ENCODE measurements at regions not wholly inside any gene's neighbourhood (a gene's known extent, or its start where the extent isn't known, plus 50 kb on each side); places are given as distances from the start of the nearest gene placed in this dataset.
"Not testable (repeated sequence)": the region's sequence is repeated elsewhere in the genome, so short reads cannot be mapped to it uniquely, and the experiment has no call there.

DNA sequence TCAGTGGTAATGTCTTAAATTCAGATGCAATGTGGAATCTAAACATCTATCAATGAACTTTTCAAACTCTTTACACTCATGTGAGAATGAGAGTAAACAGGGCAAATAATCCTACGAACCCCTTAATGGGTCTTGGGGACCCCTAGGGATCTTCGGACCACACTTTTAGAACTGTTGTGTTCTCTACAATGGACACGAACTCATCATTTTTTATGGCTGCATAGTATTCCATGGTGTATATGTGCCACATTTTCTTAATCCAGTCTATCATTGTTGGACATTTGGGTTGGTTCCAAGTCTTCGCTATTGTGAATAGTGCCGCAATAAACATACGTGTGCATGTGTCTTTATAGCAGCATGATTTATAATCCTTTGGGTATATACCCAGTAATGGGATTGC is 148.0 kb upstream of the PTPN1 start:
- not testable (repeated sequence) for DNase-seq

DNA sequence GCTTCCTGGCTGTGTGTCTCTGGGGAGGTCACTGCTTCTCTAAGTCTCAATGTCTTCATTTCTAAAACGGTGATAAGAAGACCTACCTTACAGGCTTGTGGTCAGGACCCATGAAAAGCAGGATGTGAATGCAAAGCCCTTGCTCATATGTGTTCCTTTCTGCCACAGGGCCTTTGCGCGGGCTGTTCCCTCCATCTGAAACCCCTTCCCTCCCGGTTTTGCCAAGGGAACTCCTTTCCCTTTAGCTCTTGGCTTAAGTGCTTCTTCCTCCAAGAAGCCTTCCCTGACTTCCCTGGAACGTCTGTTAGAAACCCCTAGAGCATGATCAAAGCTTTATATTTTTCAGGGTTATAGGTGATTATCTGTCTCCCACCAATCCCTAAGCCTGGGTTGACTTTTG is 147.2 kb upstream of the PTPN1 start:
- no peak for DNase-seq

DNA sequence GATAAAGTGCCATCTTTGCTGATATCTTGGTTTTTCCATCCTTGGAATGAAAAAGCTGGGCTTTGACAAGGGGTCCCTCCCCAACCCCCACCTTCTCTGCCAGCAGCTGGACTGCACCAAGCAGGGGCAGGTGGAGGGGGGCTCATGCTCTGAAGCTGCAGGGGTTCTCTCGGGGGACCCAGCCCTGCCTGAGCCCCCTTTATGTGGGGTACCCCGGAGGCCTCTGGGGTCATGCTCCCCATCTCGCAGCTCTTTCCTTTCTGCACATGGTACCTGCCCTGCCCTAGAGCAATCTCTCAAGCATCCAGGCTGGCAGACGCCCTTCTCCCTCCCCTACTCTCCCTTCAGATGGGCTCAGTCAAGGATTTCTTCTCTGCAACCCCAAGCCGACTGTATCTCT is 146.7 kb upstream of the PTPN1 start:
- no peak for DNase-seq

DNA sequence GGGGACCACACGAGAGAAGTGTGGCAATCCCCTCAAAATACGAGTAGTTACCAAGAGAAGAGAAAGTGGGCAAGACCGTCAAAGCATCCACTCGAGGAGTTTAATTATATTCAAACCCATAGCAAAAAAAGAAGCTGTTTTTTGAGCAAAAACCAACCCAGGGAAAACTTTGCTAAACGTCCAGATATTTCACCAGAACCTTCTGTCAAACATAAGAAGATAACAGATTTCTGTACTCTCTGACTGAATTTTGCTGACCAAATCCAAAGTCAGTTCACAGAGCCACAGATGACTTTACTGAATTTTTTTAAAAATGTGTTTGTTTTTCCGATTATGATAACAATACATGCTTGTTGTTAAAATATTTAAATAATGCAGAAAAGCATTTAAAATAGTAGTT is 145.6 kb upstream of the PTPN1 start:
- DNase-seq = no peak

DNA sequence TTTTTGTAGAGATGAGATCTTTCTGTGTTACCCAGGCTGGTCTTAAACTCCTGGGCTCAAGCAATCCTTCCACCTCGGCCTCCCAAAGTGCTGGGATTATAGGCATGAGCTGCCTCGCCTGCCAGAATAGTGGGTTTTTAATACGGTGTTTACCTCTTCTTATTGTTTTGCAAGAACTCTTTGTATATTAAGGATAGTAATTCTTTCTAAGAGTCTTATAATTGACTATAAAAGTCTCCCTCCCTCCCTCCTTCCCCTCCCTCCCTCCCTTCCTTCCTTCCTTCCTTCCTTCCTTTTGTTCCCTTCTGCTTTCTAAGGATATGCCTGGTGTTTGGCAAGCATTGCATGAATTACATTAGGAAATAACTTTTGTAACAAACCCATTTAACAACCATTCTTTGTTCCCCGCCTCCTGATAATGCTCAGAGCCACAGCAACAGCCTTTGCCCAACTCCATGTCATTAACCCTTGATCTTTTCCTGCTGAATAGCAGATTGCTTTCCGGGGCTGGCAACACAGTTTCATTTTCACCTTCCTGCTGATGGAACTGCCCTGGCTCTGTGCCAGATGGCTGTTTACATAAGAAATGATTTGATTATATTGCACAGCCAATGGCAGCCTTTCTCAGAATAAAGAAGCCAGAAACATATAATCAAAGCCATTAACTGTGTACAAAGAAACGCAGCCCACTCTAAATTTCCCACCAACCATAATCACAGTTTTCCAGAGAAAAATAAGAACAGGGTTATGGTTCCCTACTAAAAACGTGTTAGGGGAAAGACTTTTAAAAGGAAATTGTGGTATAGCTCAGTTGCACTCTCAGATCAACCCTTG is 143.7 kb upstream of the PTPN1 start:
- peak; percentile 35 for DNase-seq

DNA sequence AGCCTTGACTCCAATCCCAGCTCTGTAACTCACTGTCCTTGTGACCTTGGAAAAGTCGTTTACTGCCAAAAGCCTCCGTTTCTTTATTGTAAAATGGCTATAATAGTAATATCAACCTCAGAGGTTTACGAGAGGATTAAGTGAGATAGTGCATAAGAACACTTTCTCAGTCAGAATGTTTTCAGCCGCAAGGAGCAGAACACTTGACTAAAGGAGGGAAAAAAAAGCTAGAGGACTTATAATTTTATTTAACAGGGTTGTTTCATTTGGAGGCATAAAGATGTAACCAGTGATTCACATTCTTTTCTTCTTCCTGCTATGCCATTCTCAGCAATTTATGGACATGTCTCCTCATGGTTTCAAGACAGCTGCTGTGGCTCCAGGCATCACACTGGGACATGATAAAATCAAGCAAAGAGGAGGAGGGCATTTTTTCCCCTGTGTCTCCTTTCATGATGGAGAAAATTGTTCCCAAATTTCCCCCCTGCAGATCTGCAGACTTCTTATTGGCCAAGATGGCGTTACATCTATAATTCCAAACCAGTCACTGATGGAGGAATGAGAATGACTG is 143.0 kb upstream of the PTPN1 start:
- no peak for DNase-seq

DNA sequence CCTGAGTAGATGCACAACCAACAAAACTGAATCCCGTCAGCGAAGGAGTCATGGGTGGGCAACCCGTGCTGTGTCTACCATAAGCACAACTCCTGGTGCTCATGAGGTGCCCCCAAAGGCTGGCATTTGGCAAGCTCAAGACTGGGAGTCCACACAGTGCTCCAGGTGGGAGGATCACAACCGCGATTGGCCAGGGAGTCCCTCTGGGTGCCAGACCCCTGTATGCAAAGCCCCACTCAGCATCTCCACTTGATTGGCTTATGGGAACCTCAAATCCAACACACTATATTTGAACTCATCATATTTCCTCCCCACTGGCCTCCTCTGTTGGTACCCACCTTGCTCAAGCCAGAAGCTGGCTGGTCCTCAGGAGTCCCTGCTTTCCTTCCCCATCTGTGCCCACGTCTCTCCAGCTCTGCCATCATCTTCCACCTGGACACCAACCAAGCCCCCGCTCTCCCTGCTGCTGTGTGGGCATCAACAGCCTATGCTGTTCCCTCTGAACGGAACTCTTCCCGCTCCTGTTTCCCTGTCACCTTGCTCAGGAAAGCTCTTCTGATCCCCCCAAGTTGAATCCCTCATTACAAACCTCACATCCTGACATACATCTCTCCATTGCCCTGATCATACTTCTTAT is 142.3 kb upstream of the PTPN1 start:
- DNase-seq = no peak

DNA sequence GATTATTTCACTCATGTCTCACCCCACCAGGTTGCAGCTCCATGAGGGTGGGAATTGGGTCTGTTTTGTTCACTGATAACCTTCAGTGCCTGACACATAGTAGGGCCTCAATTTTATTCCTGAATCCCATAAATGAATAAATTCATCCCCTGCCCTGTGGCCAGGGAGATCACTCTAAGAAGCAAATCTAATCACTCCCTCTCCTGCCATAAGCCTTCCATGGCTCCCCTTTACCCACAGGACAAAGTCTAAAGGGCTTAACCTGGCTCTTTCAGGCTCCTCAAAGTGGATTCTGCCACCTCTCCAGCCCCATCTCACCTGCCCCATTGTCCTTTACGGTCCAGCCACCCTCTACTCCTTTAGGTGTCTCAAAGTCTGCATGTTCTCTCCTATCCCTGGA is 141.8 kb upstream of the PTPN1 start:
- no peak for DNase-seq

DNA sequence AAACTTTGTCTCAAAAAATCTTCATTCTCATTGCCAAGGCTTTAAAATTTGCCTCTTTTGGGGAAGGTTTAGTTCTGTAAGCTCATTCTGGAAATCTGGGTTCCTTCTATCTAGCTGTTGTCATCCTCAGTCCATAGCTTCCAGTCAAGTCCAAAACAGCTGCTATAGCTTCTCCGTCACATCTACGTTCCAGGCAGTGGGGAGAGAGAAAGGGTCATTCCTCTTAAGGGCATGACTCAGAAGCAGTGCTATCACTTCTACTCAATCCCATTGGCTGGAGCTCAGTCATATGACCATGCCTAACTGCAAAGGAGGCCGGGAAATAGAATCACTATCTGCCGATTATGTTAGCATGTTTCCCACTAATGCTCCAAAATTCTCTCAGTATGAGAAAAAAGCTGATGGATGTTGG is 141.4 kb upstream of the PTPN1 start:
- DNase-seq = no peak

DNA sequence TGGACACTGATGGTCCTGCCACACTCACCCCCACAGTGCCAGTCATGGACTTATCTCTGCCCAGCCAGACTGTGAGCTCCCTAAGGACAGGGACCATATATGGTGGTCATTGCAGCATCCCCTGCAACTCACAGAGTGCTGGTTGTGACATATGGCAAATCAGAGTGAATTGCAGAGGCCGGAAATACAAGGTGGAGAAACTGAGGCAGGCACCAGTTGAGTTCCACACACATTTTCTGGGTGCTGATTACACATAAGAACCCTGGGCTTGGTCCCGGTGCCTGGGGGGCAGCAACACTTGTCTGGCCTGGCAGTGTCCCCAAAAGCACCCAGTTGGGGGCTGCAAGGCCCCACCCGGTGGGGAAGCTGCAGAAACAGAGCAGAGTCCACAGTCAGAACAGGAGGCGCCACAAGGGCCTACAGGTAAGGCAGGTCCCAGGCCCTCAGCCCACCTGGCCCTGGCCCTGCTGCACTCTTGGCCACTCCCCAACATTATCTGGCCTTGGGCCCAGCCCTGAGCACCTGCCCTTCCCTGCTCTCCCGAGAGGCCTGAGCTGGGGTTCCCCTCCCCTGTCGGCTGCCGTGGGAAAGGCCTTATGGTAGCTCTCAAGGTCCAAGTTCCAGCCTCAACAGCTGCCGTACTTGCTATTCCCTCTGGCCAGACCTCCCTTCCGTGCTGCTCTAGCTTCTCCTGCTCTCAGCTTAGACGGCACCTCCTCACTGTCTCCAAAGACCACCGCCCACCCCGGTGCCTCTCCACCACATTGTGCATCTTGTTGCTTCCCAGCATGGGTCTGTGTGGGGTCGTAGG is 140.8 kb upstream of the PTPN1 start:
- DNase-seq = no peak

DNA sequence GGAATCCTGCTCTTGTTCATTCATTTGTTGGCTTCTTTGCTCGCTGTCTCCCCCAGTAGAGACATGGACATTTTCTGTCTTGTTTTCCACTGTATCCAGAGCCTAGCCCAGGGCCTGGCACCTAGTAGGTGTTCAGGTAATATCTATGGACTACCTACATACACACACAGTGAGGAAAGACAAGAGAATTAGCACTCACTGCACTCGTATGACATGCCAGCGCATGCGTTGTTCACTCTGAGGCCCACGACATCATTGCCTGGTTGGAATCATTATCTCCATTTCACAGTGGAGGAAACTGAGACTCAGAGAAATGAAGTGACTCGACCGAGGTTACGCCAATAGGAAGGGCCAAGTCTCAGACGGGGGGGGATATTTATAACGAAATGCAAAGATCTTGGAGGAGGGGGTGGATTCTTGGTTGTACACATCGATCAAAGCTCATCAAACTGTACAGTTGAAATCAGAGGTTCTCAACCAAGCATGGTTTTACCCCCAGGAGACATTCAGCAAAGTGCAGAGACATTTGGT is 140.1 kb upstream of the PTPN1 start:
- no peak for DNase-seq

DNA sequence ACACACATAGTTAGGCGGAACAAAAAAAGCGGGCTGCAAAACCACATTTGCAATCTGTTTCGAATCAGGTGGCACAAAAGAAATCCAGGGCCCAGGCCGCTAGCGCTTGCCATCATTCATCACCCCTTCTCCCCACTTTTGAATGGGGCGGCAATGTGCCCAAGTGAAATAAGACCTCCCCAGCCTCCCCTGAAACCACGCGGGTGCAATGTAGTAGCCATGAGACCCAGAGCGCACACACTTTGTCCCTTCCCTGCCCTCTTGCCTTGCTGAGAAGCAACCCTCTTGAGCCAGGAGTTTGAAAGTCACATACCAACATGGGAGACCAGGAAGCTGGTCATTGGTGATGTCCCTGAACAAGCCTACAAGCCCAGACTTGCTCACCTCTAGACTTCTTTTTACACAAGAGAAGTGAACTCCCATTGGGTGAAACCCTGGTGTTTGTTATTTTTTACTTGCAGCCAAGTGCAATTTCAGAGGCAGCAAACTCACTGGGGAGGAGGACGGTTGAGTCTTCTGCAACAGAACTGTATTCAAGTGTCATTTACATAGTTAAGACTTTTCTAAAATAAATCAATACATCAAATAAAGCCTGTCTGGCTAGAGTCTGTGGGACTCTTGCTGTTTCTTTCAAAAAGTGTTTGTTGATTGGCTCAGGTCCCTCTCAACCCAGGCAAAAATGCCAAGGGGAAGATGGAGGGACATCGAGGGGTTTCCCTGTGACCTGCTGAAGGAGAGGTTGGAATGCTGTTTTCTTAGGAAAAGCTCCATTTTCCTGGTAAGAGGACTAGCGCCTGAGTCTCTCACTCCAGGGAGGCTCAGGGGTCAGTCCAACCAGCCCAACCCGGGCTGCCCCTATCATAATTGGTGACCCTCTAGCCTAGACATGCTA is 138.1 kb upstream of the PTPN1 start:
- no peak for DNase-seq

DNA sequence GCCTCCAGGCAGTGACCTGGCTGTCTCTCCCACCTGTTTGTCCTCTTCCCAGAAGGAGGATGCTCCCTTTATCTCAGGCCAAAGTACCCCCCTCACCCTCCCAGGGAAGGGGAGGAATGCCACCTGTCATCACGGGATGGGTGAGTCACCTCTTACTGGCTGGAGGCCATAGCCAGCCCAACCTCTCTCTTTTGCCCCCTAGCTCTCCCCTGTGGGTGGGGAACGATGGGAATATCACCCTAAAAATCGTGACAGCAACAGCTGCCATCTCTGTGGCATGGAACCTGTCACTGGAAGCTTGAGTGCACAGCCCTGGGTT is 137.5 kb upstream of the PTPN1 start:
- no peak for DNase-seq

DNA sequence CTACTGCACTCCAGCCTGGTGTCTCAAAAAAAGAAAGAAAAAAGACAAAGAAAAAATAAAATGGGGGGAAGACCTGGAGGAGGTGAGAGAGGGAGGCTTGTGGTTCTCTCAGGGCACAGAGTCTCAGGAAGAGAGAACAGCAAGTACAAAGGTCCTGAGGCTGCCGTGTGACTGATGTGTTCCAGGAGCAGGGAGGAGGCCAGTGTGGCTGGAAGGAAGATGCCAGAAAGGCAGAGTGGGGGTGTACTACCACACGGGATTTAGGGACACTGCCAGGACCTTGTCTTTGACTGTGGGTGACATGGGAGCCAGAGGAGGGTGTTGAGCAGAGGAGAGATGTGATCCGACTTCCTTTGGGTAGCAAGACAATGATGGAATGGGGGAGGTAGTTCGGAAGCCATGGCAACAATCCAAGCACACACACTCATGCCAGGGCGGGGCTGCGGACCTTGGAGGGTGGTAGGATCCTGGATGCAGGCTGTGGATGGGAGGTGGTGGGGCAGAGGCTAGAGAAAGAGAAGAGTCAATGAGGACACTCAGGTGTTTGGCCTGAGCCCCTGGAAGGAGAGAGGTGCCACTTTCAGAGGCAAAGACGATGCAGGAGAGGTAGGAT is 136.4 kb upstream of the PTPN1 start:
- DNase-seq = no peak

DNA sequence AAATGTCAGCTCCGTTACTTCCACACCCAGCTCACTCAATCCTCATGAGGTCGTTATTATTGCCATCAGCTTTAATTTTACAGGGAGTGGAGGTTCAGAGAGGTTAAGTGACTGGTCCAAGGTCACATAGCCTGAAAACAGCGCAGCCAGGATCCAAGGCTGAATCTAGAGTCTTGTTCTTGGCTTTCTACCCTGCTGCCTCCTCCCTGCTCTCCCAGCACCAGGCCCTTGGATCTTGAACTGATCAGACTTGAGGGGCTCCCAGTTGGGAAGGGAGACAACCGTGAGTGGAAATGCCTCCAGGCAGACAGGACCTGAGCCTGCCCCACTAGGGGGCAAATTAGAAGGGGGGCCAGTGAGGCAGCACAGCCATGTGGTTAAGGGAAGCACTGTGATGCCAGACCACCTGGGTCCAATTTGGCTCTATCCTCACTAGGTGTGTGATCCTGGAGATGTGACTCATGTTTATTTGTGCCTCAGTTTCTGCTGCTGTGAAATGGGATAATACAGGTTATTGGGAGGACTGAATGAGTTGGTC is 135.6 kb upstream of the PTPN1 start:
- DNase-seq = no peak

DNA sequence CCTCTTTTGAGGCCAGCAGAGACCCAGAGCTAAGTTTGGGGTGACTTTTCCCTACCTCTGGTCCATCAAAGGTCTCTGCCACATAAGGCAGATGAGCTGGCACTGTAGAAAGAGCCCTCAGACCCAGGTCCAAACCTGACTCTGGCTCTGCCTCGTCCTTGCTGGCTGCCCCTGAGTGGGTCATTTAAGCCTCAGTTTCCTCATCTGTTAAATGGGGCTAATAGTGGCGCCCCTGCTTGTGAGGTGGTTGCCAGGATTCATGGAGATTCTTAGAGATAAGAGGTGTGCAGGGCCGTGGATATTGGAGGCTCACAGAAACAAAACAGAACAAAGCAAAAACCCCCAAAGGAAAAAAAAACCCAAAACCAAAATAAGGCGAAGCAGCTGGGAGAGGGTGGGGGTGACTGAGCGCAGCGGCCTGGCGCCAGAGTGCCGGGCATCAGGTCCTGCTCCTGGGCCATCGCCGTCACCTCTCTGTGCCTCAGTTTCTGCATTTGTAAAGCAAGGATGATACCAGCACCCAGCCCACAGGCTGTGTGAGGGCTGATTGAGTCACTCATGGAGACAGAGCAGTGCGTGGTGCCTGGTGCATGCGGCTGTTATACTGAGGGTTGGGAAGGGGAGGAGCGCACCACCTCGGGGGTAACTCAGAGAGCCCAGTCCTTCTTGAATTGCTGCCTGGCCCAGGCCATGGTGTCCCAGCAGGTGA is 133.8 kb upstream of the PTPN1 start:
- no peak for DNase-seq

DNA sequence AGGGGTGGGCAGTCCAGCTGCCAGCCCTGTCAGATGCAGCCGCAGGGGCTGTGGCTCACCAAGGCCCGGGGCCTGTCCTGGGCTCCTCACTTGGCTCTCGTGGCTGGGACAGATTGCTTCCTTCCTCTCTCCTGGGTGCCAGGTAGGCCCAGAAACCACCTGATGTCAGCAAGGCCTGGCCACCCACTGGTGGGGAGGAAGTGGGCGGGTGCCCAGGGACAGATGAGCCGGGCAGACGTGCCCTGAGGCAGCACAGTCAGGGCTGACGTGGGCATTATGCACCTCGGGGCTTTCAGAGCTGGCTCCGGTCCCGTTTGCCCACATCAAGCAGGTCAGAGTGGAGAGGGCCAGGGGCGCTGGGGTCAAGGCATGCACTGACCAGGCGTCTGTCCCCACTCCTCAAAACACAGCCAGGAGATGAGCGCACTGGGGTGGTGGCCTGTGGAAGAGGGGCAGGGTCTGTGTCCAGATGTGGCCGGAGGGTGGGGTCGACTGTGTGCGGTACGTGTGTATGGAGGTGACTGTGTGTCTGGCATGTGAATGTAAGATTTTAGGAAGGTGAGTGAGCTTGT is 133.2 kb upstream of the PTPN1 start:
- DNase-seq = no peak

DNA sequence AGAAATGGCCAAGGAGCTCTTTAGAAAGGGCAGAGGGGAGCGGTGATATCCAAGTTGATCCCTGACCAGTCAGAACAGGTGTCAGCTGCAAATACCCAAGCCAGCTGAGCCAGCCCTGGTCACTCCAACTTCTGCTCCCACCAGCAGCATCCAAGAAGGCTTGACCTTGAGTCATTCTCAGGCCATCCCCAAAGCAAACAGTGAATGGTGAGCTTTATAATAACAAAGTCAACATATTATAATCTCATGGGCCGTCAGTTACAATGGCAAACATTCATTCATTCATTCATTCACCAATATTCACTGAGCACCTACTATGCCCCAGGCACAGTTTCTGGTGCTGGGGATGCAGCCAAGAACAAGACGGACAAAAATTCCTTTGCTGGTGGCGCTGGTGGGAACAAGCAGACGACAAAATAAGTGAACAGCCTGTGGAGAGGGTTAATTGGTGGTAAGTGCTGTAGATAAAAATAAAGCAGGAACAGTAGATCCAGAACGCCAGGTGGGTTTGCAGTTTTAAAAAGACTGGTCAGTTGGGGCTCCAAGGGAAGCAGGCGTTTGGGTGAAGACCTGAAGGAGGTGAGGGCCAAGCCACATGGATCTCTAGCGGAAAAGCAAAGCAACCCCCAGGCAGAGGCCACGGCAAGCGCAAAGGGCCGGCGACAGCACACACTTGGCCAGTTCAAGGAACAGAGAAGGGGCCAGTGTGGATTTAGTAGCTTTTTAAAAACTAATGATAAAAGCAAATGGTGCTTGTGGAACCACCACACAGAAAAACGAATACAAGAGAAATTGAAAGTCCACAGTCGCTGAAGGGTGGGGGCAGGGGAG is 131.8 kb upstream of the PTPN1 start:
- DNase-seq = no peak

Measured in central memory CD4-positive, alpha-beta T cell (primary cell).